ENCODE measurements at regions not wholly inside any gene's neighbourhood (a gene's known extent, or its start where the extent isn't known, plus 50 kb on each side); places are given as distances from the start of the nearest gene placed in this dataset.

DNA sequence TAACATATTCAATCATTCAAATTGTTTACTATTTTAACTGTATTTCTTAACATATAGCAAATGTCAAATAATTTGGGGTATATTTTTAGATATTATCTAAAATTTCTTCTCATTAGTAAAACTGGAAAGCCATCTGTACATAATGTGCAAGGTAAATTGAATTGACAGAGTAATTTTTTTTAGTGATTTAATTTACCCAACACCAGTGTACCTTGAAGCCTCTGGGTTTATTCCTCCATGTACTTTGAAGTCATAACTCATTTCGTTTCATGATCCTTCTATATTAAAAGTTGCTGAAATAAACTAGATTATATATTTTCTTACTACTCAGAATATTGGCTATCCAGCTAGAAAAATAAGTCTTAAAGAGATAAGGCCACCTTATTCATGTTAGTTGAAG is 674.9 kb downstream of the PRR16 start:
- DNase-seq (ENCODE audit: low read depth) = no peak
- TF ChIP-seq, protein P1, sequence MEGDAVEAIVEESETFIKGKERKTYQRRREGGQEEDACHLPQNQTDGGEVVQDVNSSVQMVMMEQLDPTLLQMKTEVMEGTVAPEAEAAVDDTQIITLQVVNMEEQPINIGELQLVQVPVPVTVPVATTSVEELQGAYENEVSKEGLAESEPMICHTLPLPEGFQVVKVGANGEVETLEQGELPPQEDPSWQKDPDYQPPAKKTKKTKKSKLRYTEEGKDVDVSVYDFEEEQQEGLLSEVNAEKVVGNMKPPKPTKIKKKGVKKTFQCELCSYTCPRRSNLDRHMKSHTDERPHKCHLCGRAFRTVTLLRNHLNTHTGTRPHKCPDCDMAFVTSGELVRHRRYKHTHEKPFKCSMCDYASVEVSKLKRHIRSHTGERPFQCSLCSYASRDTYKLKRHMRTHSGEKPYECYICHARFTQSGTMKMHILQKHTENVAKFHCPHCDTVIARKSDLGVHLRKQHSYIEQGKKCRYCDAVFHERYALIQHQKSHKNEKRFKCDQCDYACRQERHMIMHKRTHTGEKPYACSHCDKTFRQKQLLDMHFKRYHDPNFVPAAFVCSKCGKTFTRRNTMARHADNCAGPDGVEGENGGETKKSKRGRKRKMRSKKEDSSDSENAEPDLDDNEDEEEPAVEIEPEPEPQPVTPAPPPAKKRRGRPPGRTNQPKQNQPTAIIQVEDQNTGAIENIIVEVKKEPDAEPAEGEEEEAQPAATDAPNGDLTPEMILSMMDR (conservative IDR thresholded peaks at IDR 0.05; ENCODE audit: low read length) = no peak
- no peak overlapping the region for H3K4me3 ChIP-seq (ENCODE audit: low read length)

DNA sequence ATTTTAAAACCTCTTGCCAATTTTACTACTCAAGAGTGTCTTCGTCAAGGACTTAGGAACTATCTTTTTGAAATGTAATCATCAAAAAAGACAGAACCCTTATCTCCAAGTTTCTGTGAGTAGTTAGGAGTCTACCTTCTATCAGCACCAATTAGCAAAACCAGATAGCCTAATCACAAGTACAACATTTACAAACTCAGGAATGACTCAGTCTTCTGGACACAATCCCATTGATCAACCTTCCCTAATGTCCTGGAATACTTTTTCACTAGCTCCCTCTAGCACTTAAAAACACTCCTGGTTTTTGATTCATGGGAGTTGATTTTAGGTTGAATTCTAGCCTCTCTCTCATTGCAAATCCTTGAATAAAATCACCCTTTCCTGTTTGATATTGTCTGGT is 680.7 kb downstream of the PRR16 start:
- TF ChIP-seq, protein P1 (conservative IDR thresholded peaks at IDR 0.05; ENCODE audit: low read length) = no peak
- H3K4me3 ChIP-seq (ENCODE audit: low read length) = no peak overlapping the region
- peak; percentile 3 for DNase-seq (ENCODE audit: low read depth)

DNA sequence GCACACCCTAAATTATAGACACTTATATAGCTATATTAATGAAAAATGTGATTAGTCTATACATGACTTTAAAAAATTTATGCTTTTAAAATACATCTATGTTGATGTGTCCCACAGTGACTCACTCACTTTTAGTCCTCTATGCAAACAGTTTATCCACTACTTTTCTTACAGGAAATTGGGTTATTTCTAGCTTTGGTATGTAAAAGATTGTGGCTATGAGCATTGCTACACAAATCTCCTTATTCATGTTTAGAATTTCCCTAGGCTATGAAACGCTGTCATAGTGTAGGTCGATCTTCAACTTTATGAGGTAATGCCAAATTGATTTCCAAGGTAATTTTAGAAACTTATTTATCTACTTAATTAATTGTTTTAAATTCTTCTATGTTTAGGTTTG is 687.4 kb downstream of the PRR16 start:
- no peak for DNase-seq (ENCODE audit: low read depth)
- TF ChIP-seq, protein P1 (conservative IDR thresholded peaks at IDR 0.05; ENCODE audit: low read length) = no peak
- no peak overlapping the region for H3K4me3 ChIP-seq (ENCODE audit: low read length)

- no peak for DNase-seq (ENCODE audit: low read depth)
- H3K4me3 ChIP-seq (ENCODE audit: low read length) = no peak overlapping the region
- TF ChIP-seq, protein P1 (conservative IDR thresholded peaks at IDR 0.05; ENCODE audit: low read length) = no peak
Measured at GRCh38 chr5:121152411-121152810, 688.3 kb downstream of the PRR16 start.

DNA sequence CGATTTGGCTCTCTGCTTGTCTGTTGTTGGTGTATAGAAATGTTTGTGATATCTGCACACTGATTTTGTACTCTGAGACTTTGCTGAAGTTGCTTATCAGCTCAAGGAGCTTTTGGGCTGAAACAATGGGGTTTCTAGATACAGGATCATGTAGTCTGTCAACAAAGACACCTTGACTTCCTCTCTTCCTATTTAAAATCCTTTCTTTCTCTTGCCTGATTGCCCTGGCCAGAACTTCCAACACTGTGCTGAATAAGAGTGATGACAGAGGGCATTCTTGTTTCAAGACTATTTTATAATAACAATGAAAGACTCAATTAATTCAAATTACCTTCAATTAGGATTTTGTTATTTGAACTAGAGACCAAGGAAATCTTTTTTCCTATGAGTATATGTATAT is 692.5 kb downstream of the PRR16 start:
- TF ChIP-seq, protein P1 (conservative IDR thresholded peaks at IDR 0.05; ENCODE audit: low read length) = no peak
- no peak overlapping the region for H3K4me3 ChIP-seq (ENCODE audit: low read length)
- no peak for DNase-seq (ENCODE audit: low read depth)

GRCh38 chr5:121158451-121158850 is 693.2 kb upstream of the FTMT start:
- no peak for DNase-seq (ENCODE audit: low read depth)
- TF ChIP-seq, protein P1 (conservative IDR thresholded peaks at IDR 0.05; ENCODE audit: low read length) = no peak
- H3K4me3 ChIP-seq (ENCODE audit: low read length) = no peak overlapping the region

DNA sequence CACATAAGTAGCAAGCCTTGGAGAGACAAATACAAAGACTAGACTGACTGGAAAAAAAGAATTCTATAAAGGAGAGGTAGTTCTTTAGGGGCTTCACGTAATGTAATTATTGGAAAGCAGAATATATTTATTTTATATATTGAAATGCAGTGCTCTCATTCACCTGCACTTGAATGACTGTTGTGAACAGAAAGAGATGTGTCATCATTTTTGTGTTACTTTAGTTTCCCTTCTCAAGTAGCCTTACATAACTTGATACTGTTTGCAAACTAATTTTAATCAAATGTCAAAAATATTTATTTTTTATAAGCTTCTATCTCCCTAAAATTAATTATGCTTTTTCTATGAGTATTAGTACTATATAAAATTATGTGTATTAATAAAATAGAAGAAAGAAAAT is 691.1 kb upstream of the FTMT start:
- H3K4me3 ChIP-seq (ENCODE audit: low read length) = no peak overlapping the region
- DNase-seq (ENCODE audit: low read depth) = no peak
- TF ChIP-seq, protein P1 (conservative IDR thresholded peaks at IDR 0.05; ENCODE audit: low read length) = no peak
